Naive thymus-derived CD4-positive, alpha-beta T cell (primary cell): ENCODE measurements at regions not wholly inside any gene's neighbourhood (a gene's known extent, or its start where the extent isn't known, plus 50 kb on each side); places are given as distances from the start of the nearest gene placed in this dataset.

Experiments used
- ATAC-seq: fragments of 150-1000 bp; cut with Tn5 transposase; 2 replicates; pipeline ENCODE4 v1.10.0; 2021; ENCODE audit warnings: mild to moderate bottlenecking, moderate library complexity
- CTCF ChIA-PET: fragments of 350-600 bp; sonication (Branson Sonifier 250); formaldehyde crosslinking; loops from one replicate; lab custom pipeline; 2021; ENCODE audit warnings: antibody characterized with exemption; lab: Charles Lee
- POLR2A ChIA-PET: fragments of 350-600 bp; sonication (Branson Sonifier 250); formaldehyde crosslinking; loops from one replicate; lab custom pipeline; 2021; ENCODE audit warnings: antibody characterized with exemption, inconsistent platforms; lab: Charles Lee
- DNase-seq, 9 donors: peaks; one replicate each; pipeline versions ENCODE4 v3.0.0 to v3.0.0-alpha.2; 2020 to 2022; ENCODE audit warnings: mixed read lengths in 1 of 9
- H3K27ac ChIP-seq: one replicate; pipeline ENCODE4 v1.7.0; 2013; ENCODE audit warnings: mild to moderate bottlenecking, low read depth, low read length, moderate library complexity
- H3K27me3 ChIP-seq, 2 donors: one replicate each; pipeline ENCODE4 v1.7.0; 2013; ENCODE audit warnings: low read length in 2 of 2, mild to moderate bottlenecking in 2 of 2, moderate library complexity in 2 of 2; ENCODE audit not compliant: control insufficient read depth in 2 of 2, insufficient read depth in 2 of 2
- H3K36me3 ChIP-seq, 3 experiments: 1 replicate in 2 of 3; 2 replicates in 1 of 3; pipeline ENCODE4 v1.7.0; 2013; ENCODE audit warnings: low read length in 3 of 3, mild to moderate bottlenecking in 3 of 3, moderate library complexity in 1 of 3; ENCODE audit not compliant: insufficient read depth in 3 of 3, control insufficient read depth in 2 of 3
- H3K4me1 ChIP-seq, 2 donors: one replicate each; pipeline ENCODE4 v1.7.0; 2013; ENCODE audit warnings: low read length in 2 of 2, mild to moderate bottlenecking in 2 of 2, moderate library complexity in 1 of 2; ENCODE audit not compliant: control insufficient read depth in 2 of 2, insufficient read depth in 2 of 2
- H3K4me3 ChIP-seq: 2 replicates; pipeline ENCODE4 v1.7.0; 2013; ENCODE audit warnings: mild to moderate bottlenecking, low read length
- H3K9me3 ChIP-seq, 3 experiments: 1 replicate in 2 of 3; 2 replicates in 1 of 3; pipeline ENCODE4 v1.7.0; 2013; ENCODE audit warnings: low read length in 3 of 3; ENCODE audit not compliant: control insufficient read depth in 2 of 3
- H3K27ac Mint-ChIP-seq, 9 donors: one replicate each; pipeline ENCODE4 v1.8.0; 2020 to 2022; ENCODE audit warnings: mixed read lengths in 9 of 9, mild to moderate bottlenecking in 8 of 9, moderate library complexity in 5 of 9, inconsistent platforms in 2 of 9
- H3K27me3 Mint-ChIP-seq, 5 donors: one replicate each; pipeline ENCODE4 v1.8.0; 2021 to 2022; ENCODE audit warnings: mixed read lengths in 5 of 5, mild to moderate bottlenecking in 1 of 5
- H3K36me3 Mint-ChIP-seq, 5 donors: one replicate each; pipeline ENCODE4 v1.8.0; 2020 to 2022; ENCODE audit warnings: mixed read lengths in 5 of 5, mild to moderate bottlenecking in 3 of 5, inconsistent platforms in 1 of 5
- H3K4me1 Mint-ChIP-seq, 7 donors: one replicate each; pipeline ENCODE4 v1.8.0; 2020 to 2022; ENCODE audit warnings: mixed read lengths in 7 of 7, mild to moderate bottlenecking in 3 of 7, inconsistent platforms in 1 of 7
- H3K4me3 Mint-ChIP-seq, 10 donors: one replicate each; pipeline ENCODE4 v1.8.0; 2020 to 2022; ENCODE audit warnings: mild to moderate bottlenecking in 10 of 10, mixed read lengths in 10 of 10, moderate library complexity in 6 of 10, inconsistent platforms in 2 of 10
- H3K9me3 Mint-ChIP-seq, 11 donors: one replicate each; pipeline ENCODE4 v1.8.0; 2020 to 2022; ENCODE audit warnings: mixed read lengths in 11 of 11, mild to moderate bottlenecking in 4 of 11, inconsistent platforms in 1 of 11, moderate library complexity in 1 of 11
- intact Hi-C, 2 donors: fragments of 100-400 bp; cut with micrococcal nuclease; formaldehyde crosslinking; loops; one replicate each; pipeline ENCODE4 v1.15.1; 2023

GRCh38 chr6:93523365-93523764 is 104.0 kb upstream of the EPHA7 start:
- ChIA-PET POLR2A (no interaction called here), CTCF (no interaction called here)
- Histone ChIP-seq H3K36me3 (no peaks in the 10 kb centered on the region), H3K4me1 (no peaks in the 10 kb centered on the region), H3K4me3 (no peak overlapping the region), H3K27ac (no peak overlapping the region), H3K27me3 (no peaks in the 10 kb centered on the region), H3K9me3 (no peaks in the 10 kb centered on the region)
- no peak overlapping the region for H3K4me3 Mint-ChIP-seq
- H3K36me3 Mint-ChIP-seq: no peaks in the 10 kb centered on the region
- no peak overlapping the region for H3K27ac Mint-ChIP-seq
- no peaks in the 10 kb centered on the region for H3K27me3 Mint-ChIP-seq
- no peak for DNase-seq
- no peak for ATAC-seq
- no peaks in the 10 kb centered on the region for H3K4me1 Mint-ChIP-seq
- intact Hi-C loops: no loop called here
- H3K9me3 Mint-ChIP-seq: peaks cover 0 to 10% (median 3%) of the 10 kb centered on the region in 11 donors

DNA sequence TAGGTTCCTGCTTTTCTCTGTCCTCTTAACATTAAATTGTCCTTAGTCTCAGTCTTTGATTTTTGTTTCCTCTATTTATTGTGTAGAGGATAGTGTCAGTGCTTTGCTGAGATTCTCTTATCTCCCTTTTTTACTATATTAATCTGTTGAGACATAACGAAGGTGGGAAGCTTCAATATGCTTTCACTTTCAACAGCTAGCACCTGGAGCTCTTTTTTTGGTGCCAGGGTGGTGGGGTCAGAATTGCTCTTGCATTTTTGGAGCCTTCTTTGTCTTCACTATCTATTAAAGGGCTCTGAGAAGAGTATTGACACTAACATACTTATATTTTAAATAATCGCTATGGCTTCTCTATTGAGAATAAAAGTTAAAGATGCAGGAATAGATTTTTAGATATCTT is 97.1 kb upstream of the EPHA7 start:
- Mint-ChIP-seq H3K27me3 (no peaks in the 10 kb centered on the region), H3K9me3 (peaks cover 0 to 21% (median 3%) of the 10 kb centered on the region in 11 donors), H3K4me1 (no peaks in the 10 kb centered on the region), H3K4me3 (no peak overlapping the region), H3K36me3 (no peaks in the 10 kb centered on the region), H3K27ac (no peak overlapping the region)
- no peaks in the 10 kb centered on the region for H3K36me3 ChIP-seq
- intact Hi-C loops: no loop called here
- no peak for DNase-seq
- no peaks in the 10 kb centered on the region for H3K9me3 ChIP-seq
- no peak overlapping the region for H3K4me3 ChIP-seq
- H3K27ac ChIP-seq: no peak overlapping the region
- no peaks in the 10 kb centered on the region for H3K4me1 ChIP-seq
- H3K27me3 ChIP-seq: no peaks in the 10 kb centered on the region
- ChIA-PET CTCF (no interaction called here), POLR2A (no interaction called here)
- ATAC-seq: no peak

- DNase-seq: no peak
- no peaks in the 10 kb centered on the region for H3K36me3 Mint-ChIP-seq
- H3K4me1 ChIP-seq: no peaks in the 10 kb centered on the region
- H3K4me3 ChIP-seq: no peak overlapping the region
- H3K27ac ChIP-seq: no peak overlapping the region
- no peaks in the 10 kb centered on the region for H3K9me3 ChIP-seq
- no peaks in the 10 kb centered on the region for H3K27me3 Mint-ChIP-seq
- no peaks in the 10 kb centered on the region for H3K27me3 ChIP-seq
- H3K9me3 Mint-ChIP-seq: peaks cover 0 to 21% (median 3%) of the 10 kb centered on the region in 11 donors
- H3K4me3 Mint-ChIP-seq: no peak overlapping the region
- ATAC-seq: no peak
- CTCF ChIA-PET: no interaction called here
- intact Hi-C loops: no loop called here
- H3K27ac Mint-ChIP-seq: no peak overlapping the region
- no peaks in the 10 kb centered on the region for H3K4me1 Mint-ChIP-seq
- no peaks in the 10 kb centered on the region for H3K36me3 ChIP-seq
- POLR2A ChIA-PET: no interaction called here
These were observed 96.4 kb upstream of the EPHA7 start for GRCh38 chr6:93515736-93516135.

- no peaks in the 10 kb centered on the region for H3K27me3 Mint-ChIP-seq
- POLR2A ChIA-PET: no interaction called here
- no peak overlapping the region for H3K27ac Mint-ChIP-seq
These were observed 79.4 kb upstream of the EPHA7 start for GRCh38 chr6:93498713-93499112.

GRCh38 chr6:93496548-93496947 is 77.2 kb upstream of the EPHA7 start:
- Histone ChIP-seq H3K27me3 (no peaks in the 10 kb centered on the region), H3K36me3 (no peaks in the 10 kb centered on the region), H3K9me3 (no peaks in the 10 kb centered on the region), H3K27ac (no peak overlapping the region), H3K4me3 (no peak overlapping the region), H3K4me1 (no peaks in the 10 kb centered on the region)
- Mint-ChIP-seq H3K27ac (no peak overlapping the region), H3K27me3 (no peaks in the 10 kb centered on the region), H3K36me3 (no peaks in the 10 kb centered on the region), H3K4me3 (no peak overlapping the region), H3K4me1 (no peaks in the 10 kb centered on the region), H3K9me3 (peaks cover 0 to 13% (median 0%) of the 10 kb centered on the region in 11 donors)
- intact Hi-C loops: no loop called here
- ATAC-seq (no peak), DNase-seq (no peak)
- ChIA-PET POLR2A (no interaction called here), CTCF (no interaction called here)

More at GRCh38 chr6:93498713-93499112, 79.4 kb upstream of the EPHA7 start:
- no peak overlapping the region for H3K4me3 ChIP-seq
- peaks cover 0 to 10% (median 2%) of the 10 kb centered on the region in 11 donors for H3K9me3 Mint-ChIP-seq
- H3K36me3 ChIP-seq: no peaks in the 10 kb centered on the region
- no peaks in the 10 kb centered on the region for H3K36me3 Mint-ChIP-seq
- ATAC-seq: no peak
- H3K27ac ChIP-seq: no peak overlapping the region
- CTCF ChIA-PET: no interaction called here
- H3K4me1 ChIP-seq: no peaks in the 10 kb centered on the region
- no peaks in the 10 kb centered on the region for H3K4me1 Mint-ChIP-seq
- intact Hi-C loops: no loop called here
- DNase-seq: no peak
- no peaks in the 10 kb centered on the region for H3K27me3 ChIP-seq
- H3K4me3 Mint-ChIP-seq: no peak overlapping the region
- no peaks in the 10 kb centered on the region for H3K9me3 ChIP-seq

DNA sequence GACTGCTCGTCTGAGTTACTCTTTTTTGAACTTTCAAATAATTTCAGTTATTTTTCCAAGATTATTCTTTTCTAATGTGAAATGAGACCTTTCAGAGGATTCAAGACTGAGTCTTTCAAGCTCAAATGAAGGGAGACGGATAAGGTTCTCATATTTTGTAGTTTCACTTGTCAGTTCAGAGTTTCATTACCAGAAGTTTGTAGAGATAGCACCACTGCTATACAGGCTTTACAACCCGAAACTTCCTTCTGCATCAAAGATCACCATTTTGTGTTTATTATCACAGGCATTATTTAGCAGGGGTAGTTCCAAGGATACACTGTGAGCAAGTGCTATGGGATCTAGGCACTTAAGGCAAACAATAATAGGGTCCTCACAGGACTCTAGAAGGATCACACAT is 74.7 kb upstream of the EPHA7 start:
- Mint-ChIP-seq H3K4me3 (no peak overlapping the region), H3K9me3 (peaks cover 0 to 22% (median 0%) of the 10 kb centered on the region in 11 donors), H3K4me1 (no peaks in the 10 kb centered on the region), H3K36me3 (no peaks in the 10 kb centered on the region), H3K27me3 (no peaks in the 10 kb centered on the region), H3K27ac (no peak overlapping the region)
- Histone ChIP-seq H3K27ac (no peak overlapping the region), H3K4me1 (no peaks in the 10 kb centered on the region), H3K4me3 (no peak overlapping the region), H3K36me3 (no peaks in the 10 kb centered on the region), H3K27me3 (no peaks in the 10 kb centered on the region), H3K9me3 (no peaks in the 10 kb centered on the region)
- DNase-seq: no peak
- POLR2A ChIA-PET: no interaction called here
- CTCF ChIA-PET: no interaction called here
- no peak for ATAC-seq
- intact Hi-C loops: no loop called here

GRCh38 chr6:93474733-93475179 is 55.4 kb upstream of the EPHA7 start:
- Histone ChIP-seq H3K9me3 (no peaks in the 10 kb centered on the region), H3K27ac (no peak overlapping the region), H3K4me1 (no peaks in the 10 kb centered on the region), H3K4me3 (no peak overlapping the region), H3K36me3 (no peaks in the 10 kb centered on the region), H3K27me3 (no peaks in the 10 kb centered on the region)
- H3K4me1 Mint-ChIP-seq: no peaks in the 10 kb centered on the region
- peaks cover 0 to 9% (median 1%) of the 10 kb centered on the region in 11 donors for H3K9me3 Mint-ChIP-seq
- DNase-seq (no peak), ATAC-seq (no peak)
- no peak overlapping the region for H3K27ac Mint-ChIP-seq
- H3K36me3 Mint-ChIP-seq: no peaks in the 10 kb centered on the region
- intact Hi-C loops: no loop called here
- H3K27me3 Mint-ChIP-seq: no peaks in the 10 kb centered on the region
- ChIA-PET CTCF (no interaction called here), POLR2A (no interaction called here)
- no peak overlapping the region for H3K4me3 Mint-ChIP-seq
